RPMI7951 (cell line): ENCODE measurements at regions not wholly inside any gene's neighbourhood (a gene's known extent, or its start where the extent isn't known, plus 50 kb on each side); places are given as distances from the start of the nearest gene placed in this dataset.
"Not testable (repeated sequence)": the region's sequence is repeated elsewhere in the genome, so short reads cannot be mapped to it uniquely, and the experiment has no call there.

Source experiments
- DNase-seq: peaks from one replicate; pipeline ENCODE4 v3.0.0-alpha.2; 2012; ENCODE audit warnings: low read depth

- no peak for DNase-seq
Measured at GRCh38 chr10:94225589-94225988, 137.2 kb downstream of the NOC3L start.

DNA sequence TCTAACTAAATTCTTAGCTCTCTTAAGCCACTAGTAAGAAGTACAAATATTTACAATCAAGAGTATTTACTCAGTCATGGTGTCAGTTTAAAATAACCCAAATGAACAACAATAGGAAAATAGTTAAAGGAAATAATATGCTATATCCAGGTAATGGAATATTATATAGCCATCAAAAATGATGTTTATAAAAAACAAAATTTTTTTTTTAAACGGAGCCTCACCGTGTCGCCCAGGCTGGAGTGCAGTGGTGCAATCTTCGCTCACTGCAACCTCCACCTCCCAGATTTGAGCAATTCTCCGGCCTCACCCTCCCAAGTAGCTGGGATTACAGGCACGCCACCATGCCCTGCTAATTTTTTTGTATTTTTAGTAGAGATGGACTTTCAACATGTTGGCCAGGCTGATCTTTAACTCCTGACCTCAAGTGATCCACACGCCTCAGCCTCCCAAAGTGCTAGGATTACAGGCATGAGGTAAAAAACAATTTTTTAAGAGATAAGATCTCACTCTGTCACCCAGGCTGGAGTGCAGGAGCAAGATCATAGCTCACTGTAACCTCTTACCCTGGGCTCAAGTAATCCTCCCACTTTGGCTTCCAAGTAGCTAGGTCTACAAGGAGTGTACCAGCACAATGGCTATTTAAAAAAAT is 132.5 kb downstream of the NOC3L start:
- DNase-seq, result no peak

- DNase-seq, result no peak
Measured at GRCh38 chr10:94232711-94233383, 129.9 kb downstream of the NOC3L start.

DNA sequence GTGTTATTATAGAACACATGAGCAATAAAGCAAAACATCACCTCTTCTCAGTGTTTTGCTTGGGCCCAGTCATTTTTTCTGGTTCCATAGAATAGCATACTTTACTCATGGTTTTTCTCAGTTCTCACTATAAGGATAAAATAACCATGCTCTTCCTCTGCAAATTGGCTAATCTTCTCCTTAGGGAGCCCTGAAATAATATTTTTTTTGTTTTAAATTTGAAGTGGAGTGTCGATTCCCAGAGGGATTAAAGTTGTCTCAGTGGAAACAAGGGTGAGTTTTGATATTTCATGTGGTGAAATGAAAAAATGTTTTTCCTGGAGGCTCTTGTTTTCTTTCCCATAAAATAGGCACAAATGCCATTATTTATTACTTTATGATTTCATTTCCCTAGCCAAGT is 127.3 kb downstream of the NOC3L start:
- no peak for DNase-seq

DNA sequence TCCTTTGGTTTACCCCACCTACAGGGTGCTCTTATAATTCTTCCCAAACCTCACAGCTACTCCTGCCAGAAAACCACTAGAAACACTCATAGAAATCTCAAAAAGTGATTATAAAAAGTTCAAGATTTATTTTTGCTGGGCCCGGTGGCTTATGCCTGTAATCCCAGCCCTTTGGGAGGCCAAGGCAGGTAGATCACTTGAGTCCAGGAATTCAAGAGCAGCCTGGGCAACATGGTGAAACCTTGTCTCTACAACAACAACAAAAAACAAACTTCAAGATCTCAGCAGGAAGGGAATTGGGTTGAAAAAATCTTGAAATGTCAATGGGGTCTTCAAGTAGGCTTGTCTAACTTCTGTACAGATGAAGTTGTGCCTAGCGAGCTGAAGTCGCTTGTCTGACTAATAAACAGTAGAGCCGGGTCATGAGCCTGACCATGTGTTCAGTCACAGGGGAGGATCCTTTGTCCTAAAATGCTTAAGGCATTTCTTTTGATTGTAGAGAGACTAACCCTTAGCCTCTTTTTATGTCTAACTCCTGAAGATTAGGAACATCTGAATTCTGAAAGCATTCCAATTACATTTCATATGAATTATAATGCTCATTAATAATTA is 124.6 kb downstream of the NOC3L start:
- DNase-seq, result no peak

DNA sequence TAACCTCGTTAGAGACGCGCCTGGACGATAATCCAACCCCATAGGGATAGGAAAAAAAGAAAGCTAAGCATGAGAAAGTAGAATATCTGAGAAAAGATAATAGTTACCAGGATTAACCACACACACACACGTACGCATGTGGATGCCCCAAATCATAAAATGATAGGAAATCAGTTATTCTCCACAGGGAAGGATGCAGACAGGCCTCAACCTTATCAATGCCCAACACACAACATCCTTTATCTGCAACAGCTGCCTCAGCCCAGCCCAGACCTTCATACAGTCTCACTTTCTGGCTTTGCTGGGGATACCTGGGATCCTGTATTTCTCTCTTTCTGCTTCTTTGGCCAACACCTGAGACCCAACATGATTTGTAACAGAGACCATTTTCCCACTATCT is 123.0 kb downstream of the NOC3L start:
- no peak for DNase-seq

- no peak for DNase-seq
Measured at GRCh38 chr10:94240491-94240890, 122.2 kb downstream of the NOC3L start.

GRCh38 chr10:94240901-94241300 is 121.8 kb downstream of the NOC3L start:
- no peak for DNase-seq

- peak; percentile 29 for DNase-seq
Measured at GRCh38 chr10:94251098-94251497, 111.6 kb downstream of the NOC3L start.

DNA sequence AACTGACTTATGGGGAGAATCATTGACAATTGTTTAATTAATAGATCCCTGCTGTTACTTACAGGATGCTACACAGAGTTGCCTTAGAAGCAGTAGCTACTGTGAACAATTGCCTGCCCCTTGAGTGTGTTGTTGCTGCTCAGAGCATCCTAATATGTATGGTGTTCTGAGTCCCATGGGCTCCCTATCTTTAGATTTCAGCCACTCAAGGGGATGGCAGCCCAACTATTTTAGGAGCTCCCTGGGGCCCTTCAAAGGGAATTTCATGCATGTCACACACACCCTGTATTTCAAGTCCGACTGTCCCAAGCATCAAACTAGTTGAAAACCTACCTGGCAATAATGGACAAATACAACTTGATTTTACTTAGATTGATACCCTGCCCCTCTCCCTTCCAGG is 111.2 kb downstream of the NOC3L start:
- DNase-seq, result no peak

GRCh38 chr10:94257407-94257806 is 105.3 kb downstream of the NOC3L start:
- DNase-seq, result not testable (repeated sequence)

GRCh38 chr10:94260455-94260854 is 102.3 kb downstream of the NOC3L start:
- no peak for DNase-seq

DNA sequence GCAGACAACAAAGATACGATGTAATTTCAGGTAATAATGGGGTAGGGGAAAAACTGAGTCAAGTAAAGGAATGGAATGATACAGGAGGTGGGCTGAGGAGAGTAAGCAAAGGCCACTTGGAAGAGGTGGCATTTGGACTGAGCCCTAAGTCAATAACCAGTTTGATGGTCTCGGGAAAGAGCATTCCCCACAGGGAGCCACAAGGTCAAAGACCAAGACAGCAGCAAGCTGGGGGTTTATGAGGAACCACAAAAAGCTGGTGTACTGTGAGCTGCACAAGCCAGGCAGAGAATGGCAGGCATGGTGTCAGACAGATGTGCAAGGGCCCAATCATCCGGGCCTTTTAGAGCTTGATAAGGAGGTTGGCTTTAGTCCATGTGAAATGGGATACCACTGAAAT is 98.7 kb downstream of the NOC3L start:
- DNase-seq, result no peak

- no peak for DNase-seq
Measured at GRCh38 chr10:94266091-94266490, 96.6 kb downstream of the NOC3L start.

DNA sequence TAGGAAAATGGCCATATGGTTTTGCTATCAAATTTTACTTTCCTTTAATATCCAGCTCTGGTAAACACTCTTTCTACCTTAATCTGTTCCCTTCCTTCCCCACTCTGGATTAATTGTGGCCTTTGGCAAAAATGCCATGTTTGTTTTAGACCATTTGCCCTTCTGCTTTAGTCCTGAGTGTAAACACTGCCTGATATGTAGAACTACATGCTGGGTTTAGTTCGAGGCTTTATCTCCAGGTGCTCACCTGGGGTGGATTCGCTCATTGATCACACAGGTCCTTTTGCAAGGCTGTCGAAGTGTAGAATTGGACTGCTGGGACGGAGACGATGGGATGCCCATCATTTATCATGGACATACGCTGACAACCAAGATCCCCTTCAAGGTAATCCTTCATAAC is 94.1 kb downstream of the NOC3L start:
- no peak for DNase-seq

- DNase-seq, result no peak
Measured at GRCh38 chr10:94274142-94274787, 88.5 kb downstream of the NOC3L start.

GRCh38 chr10:94276140-94276539 is 86.6 kb downstream of the NOC3L start:
- no peak for DNase-seq

- no peak for DNase-seq
Measured at GRCh38 chr10:94277450-94277849, 85.3 kb downstream of the NOC3L start.

- DNase-seq, result peak; percentile 41
Measured at GRCh38 chr10:94279835-94280709, 82.7 kb downstream of the NOC3L start.

DNA sequence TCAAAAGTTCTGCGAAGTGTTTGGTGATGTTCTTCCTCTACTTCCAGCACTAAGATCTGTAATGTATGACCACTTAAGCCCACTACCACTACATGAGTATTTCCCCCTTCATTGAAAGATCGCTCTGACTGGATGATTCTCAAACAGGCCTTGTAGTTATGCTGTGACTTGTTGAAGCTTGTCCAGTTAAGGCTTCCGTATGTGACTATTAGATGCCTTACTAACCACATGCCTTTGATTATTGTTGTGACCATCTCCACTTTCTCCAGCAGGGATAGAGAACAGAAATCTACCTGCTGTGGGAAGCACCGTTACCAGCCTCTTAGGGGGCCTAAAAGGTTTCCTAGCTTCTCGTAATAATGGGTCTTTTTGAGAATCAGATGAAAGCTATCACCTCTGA is 81.1 kb downstream of the NOC3L start:
- no peak for DNase-seq

GRCh38 chr10:94282369-94282768 is 80.4 kb downstream of the NOC3L start:
- no peak for DNase-seq
